MCF 10A (cell line): ENCODE measurements at regions not wholly inside any gene's neighbourhood (a gene's known extent, or its start where the extent isn't known, plus 50 kb on each side); places are given as distances from the start of the nearest gene placed in this dataset.

Experiments
- BruUV-seq: library from RNA; stranded (reverse); fragments of 400-500 nt; replicated peaks from 2 replicates; lab custom pipeline; 2021; lab: Mats Ljungman, UMichigan
- CTCF ChIA-PET: fragments of 300-600 bp; sonication (Branson Sonifier 250); formaldehyde crosslinking; extraction: SDS; loops from one replicate; lab custom pipeline; 2021; ENCODE audit warnings: antibody characterized with exemption, inconsistent platforms; lab: Yijun Ruan, JAX
- POLR2A ChIA-PET: fragments of 300-600, 350-650 bp; sonication (Branson Sonifier 250); formaldehyde crosslinking; extraction: SDS; loops from one replicate; lab custom pipeline; 2020; ENCODE audit warnings: antibody characterized with exemption, inconsistent platforms; lab: Yijun Ruan, JAX
- DNase-seq: peaks from one replicate; pipeline ENCODE4 v3.0.0-alpha.2; 2018; ENCODE audit not compliant: unreplicated experiment
- H3K27ac Mint-ChIP-seq: one replicate; pipeline ENCODE4 v1.8.0; 2022; ENCODE audit warnings: mild to moderate bottlenecking, low read depth, mixed read lengths; ENCODE audit not compliant: unreplicated experiment
- H3K27me3 Mint-ChIP-seq: one replicate; pipeline ENCODE4 v1.8.0; 2022; ENCODE audit warnings: mixed read lengths; ENCODE audit not compliant: insufficient read depth, unreplicated experiment
- H3K36me3 Mint-ChIP-seq: one replicate; pipeline ENCODE4 v1.8.0; 2022; ENCODE audit warnings: mild to moderate bottlenecking, moderate library complexity, mixed read lengths; ENCODE audit not compliant: insufficient read depth, unreplicated experiment
- H3K4me1 Mint-ChIP-seq: one replicate; pipeline ENCODE4 v1.8.0; 2022; ENCODE audit warnings: mixed read lengths; ENCODE audit not compliant: insufficient read depth, unreplicated experiment
- H3K4me3 Mint-ChIP-seq: one replicate; pipeline ENCODE4 v1.8.0; 2022; ENCODE audit warnings: mild to moderate bottlenecking, moderate library complexity, mixed read lengths; ENCODE audit not compliant: unreplicated experiment
- H3K9me3 Mint-ChIP-seq: one replicate; pipeline ENCODE4 v1.8.0; 2022; ENCODE audit warnings: mixed read lengths; ENCODE audit not compliant: unreplicated experiment
- intact Hi-C: fragments of 100-400 bp; cut with micrococcal nuclease; formaldehyde crosslinking; loops from 2 replicates; pipeline ENCODE4 v1.14.1; 2022
- TF ChIP-seq, protein P1 (sequence below): fragments of 200-600 bp; IDR thresholded peaks from one replicate; pipeline ENCODE4 v1.8.0; 2022; ENCODE audit warnings: antibody characterized with exemption, mild to moderate bottlenecking; ENCODE audit not compliant: unreplicated experiment

DNA sequence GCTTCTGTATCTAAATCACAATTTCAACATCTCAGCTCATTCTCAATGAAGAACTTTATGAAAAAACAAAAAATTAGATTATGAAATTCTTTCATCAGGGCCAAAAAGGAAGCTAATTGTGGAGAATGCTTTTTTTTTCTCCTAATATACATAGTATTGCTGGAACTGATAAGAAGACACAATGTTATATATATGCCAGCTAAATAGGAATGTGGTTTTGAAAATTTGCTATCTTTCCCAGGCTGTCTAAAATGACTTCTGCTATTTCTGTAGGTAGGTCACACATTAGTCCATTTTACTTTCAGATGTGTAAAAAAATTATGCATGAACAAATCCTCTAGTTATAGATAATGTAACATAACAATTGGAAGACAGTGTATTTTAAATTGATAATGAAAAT is 732.9 kb downstream of the RWDD3 start:
- no peaks in the 10 kb centered on the region for H3K27me3 Mint-ChIP-seq
- no TSS peak for BruUV-seq
- DNase-seq, result no peak
- no peak overlapping the region for H3K27ac Mint-ChIP-seq
- POLR2A ChIA-PET, result interaction anchor here (0.6 to 0.9 kb wide), 2 partner anchors 9 to 1192 kb away, joined by 3 to 4 read pairs; no protein-coding TSS in a partner anchor
- intact Hi-C loops, result no loop called here
- peaks cover 8% of the 10 kb centered on the region for H3K9me3 Mint-ChIP-seq
- CTCF ChIA-PET, result interaction anchor here (0.5 to 0.6 kb wide), 2 partner anchors 726 to 1486 kb away, joined by 3 read pairs; no protein-coding TSS in a partner anchor
- no peak overlapping the region for H3K4me3 Mint-ChIP-seq
- no peaks in the 10 kb centered on the region for H3K4me1 Mint-ChIP-seq
- TF ChIP-seq, protein P1, sequence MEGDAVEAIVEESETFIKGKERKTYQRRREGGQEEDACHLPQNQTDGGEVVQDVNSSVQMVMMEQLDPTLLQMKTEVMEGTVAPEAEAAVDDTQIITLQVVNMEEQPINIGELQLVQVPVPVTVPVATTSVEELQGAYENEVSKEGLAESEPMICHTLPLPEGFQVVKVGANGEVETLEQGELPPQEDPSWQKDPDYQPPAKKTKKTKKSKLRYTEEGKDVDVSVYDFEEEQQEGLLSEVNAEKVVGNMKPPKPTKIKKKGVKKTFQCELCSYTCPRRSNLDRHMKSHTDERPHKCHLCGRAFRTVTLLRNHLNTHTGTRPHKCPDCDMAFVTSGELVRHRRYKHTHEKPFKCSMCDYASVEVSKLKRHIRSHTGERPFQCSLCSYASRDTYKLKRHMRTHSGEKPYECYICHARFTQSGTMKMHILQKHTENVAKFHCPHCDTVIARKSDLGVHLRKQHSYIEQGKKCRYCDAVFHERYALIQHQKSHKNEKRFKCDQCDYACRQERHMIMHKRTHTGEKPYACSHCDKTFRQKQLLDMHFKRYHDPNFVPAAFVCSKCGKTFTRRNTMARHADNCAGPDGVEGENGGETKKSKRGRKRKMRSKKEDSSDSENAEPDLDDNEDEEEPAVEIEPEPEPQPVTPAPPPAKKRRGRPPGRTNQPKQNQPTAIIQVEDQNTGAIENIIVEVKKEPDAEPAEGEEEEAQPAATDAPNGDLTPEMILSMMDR, result no peak
- no peaks in the 10 kb centered on the region for H3K36me3 Mint-ChIP-seq

- no peaks in the 10 kb centered on the region for H3K9me3 Mint-ChIP-seq
- ChIA-PET POLR2A (no interaction called here), CTCF (interaction anchor here (0.6 kb wide), 1 partner anchor 1750 kb away, joined by 3 read pairs; no protein-coding TSS in a partner anchor)
- TF ChIP-seq, protein P1, result no peak
- intact Hi-C loops, result no loop called here
- no peak overlapping the region for H3K4me3 Mint-ChIP-seq
- H3K36me3 Mint-ChIP-seq, result no peaks in the 10 kb centered on the region
- BruUV-seq, result no TSS peak
- no peaks in the 10 kb centered on the region for H3K27me3 Mint-ChIP-seq
- H3K4me1 Mint-ChIP-seq, result no peaks in the 10 kb centered on the region
- no peak overlapping the region for H3K27ac Mint-ChIP-seq
- DNase-seq, result peak; percentile 4
These were observed 740.6 kb downstream of the RWDD3 start for GRCh38 chr1:95974586-95974985.

DNA sequence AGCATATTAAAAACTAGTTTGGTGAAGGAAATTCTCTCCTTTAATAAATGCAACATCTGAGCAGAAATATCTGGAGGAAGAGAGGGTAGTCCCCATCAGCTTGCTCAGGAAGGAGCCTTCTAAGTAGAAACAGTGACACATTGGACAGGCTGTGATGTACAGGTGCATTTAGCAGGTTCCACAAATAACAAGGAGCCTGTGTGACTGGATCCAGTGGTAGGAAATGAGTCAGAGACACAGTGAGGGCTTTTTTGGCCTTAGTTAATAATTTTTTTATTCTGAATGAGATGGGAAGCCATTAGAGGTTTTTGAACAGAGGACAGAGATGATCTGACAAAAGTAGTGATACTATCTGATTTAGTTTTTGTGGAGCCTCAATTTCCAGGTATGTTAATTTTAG is 738.9 kb upstream of the PTBP2 start:
- DNase-seq, result no peak
- Mint-ChIP-seq H3K27ac (no peak overlapping the region), H3K9me3 (no peaks in the 10 kb centered on the region), H3K4me3 (no peak overlapping the region), H3K27me3 (no peaks in the 10 kb centered on the region), H3K4me1 (no peaks in the 10 kb centered on the region), H3K36me3 (no peaks in the 10 kb centered on the region)
- CTCF ChIA-PET, result interaction anchor here (0.7 kb wide), 1 partner anchor 111 kb away, joined by 3 read pairs; no protein-coding TSS in a partner anchor
- POLR2A ChIA-PET, result interaction anchor here (0.6 kb wide), 1 partner anchor 1297 kb away, joined by 3 read pairs; no protein-coding TSS in a partner anchor
- BruUV-seq, result no TSS peak
- intact Hi-C loops, result no loop called here
- TF ChIP-seq, protein P1, result no peak

DNA sequence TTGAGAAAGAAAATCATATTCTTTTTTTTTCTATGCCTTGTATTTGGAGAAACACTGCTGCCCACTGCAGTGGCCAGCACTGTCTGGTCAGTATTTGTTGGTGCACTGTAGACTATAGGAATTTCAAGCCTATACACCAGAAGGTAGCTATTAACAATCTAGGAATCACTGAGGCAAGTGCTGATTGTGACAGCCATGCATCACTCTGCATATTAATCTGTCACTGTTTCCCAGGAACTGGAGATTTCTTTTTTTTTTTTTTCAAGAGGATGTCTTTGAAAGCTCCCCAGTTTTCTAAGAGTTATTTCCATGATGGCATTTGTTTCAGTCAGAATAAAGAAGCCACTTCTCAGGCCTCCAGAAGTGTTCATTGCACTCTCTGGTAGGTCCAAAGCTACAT is 737.8 kb upstream of the PTBP2 start:
- no peaks in the 10 kb centered on the region for H3K27me3 Mint-ChIP-seq
- no peaks in the 10 kb centered on the region for H3K36me3 Mint-ChIP-seq
- H3K27ac Mint-ChIP-seq, result no peak overlapping the region
- TF ChIP-seq, protein P1, result no peak
- DNase-seq, result no peak
- BruUV-seq, result no TSS peak
- no peaks in the 10 kb centered on the region for H3K9me3 Mint-ChIP-seq
- ChIA-PET CTCF (interaction anchor here (0.7 to 1.1 kb wide), 2 partner anchors 48 to 535 kb away, joined by 3 to 4 read pairs; no protein-coding TSS in a partner anchor), POLR2A (no interaction called here)
- no peaks in the 10 kb centered on the region for H3K4me1 Mint-ChIP-seq
- H3K4me3 Mint-ChIP-seq, result no peak overlapping the region
- intact Hi-C loops, result no loop called here
